ENCODE measurements at regions not wholly inside any gene's neighbourhood (a gene's known extent, or its start where the extent isn't known, plus 50 kb on each side); places are given as distances from the start of the nearest gene placed in this dataset.

DNA sequence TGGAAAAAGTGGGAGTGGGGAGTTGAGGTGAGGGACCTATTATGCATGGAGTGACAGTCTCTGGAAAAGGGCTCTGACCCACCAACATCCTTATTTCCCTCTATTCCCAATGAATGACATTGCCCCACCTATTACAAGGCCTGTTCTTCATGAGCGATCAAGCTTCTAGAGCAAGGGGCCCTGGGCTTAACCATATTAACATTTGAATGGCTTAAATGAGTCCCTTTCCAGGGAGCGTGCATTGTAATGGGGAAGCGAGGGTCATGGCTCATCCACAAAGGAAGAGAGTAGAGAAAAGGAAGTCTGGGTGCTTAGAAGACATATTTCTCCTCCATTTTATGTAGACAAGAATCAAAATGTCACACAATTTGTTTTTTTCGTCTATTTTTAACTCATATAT lies 255.5 kb downstream of the CAAP1 start:
- no peaks in the 10 kb centered on the region for H3K36me3 ChIP-seq (ENCODE audit: control insufficient read depth in 2 of 4, insufficient read depth in 4 of 4, low read length in 3 of 4)
- peak; percentile 86 for FAIRE-seq
- H3K18ac ChIP-seq (ENCODE audit: extremely low read depth, low read length) = no peak overlapping the region
- H3K14ac ChIP-seq (ENCODE audit: insufficient read length) = no peak overlapping the region
- H4K8ac ChIP-seq (ENCODE audit: extremely low read depth, insufficient read depth, low read length) = no peak overlapping the region
- H3K23me2 ChIP-seq (ENCODE audit: low read depth, low read length) = no peaks in the 10 kb centered on the region
- 20 to 100% methylated on average over 1 to 4 of the region's 4 CpGs for WGBS, 2 experiments (ENCODE audit: extremely low coverage in 1 of 2, insufficient coverage in 1 of 2, insufficient read length in 1 of 2, insufficient replicate concordance in 2 of 2, low coverage in 1 of 2, low lambda C conversion rate in 2 of 2, missing lambda C conversion rate in 1 of 2)
- no peak overlapping the region for H2AFZ ChIP-seq (ENCODE audit: low read length)
- peaks cover 0 to 5% (median 0%) of the 10 kb centered on the region in 4 experiments; a peak in 2 of 7 replicates for H3K4me1 ChIP-seq (replicated peaks in 1 of 4; ENCODE audit: control insufficient read depth in 3 of 4, insufficient read depth in 4 of 4, low read length in 3 of 4)
- POLR2A ChIA-PET (ENCODE audit: partially characterized antibody) = interaction anchor here (1.6 kb wide), 1 partner anchor 255 kb away, joined by 4 read pairs; no protein-coding TSS in a partner anchor
- peaks cover 0 to 9% (median 1%) of the 10 kb centered on the region in 4 experiments; a peak in 2 of 7 replicates for H3K27me3 ChIP-seq (replicated peaks in 1 of 4; ENCODE audit: control insufficient read depth in 3 of 4, extremely low read depth in 1 of 4, insufficient read depth in 3 of 4, low read length in 3 of 4)
- no peak overlapping the region for H2BK120ac ChIP-seq (replicated peaks; ENCODE audit: low read depth, low read length)
- H3K4me2 ChIP-seq (ENCODE audit: insufficient read depth in 1 of 2, low read depth in 2 of 2, low read length in 2 of 2) = 0 out of 4 replicates have a peak overlapping the region, but pooled peaks of 1 of the 2 experiments have one; percentile 3
- H3K9me3 ChIP-seq (ENCODE audit: insufficient read depth in 2 of 2, low read depth in 1 of 2, low read length in 1 of 2) = peaks cover 0 to 5% of the 10 kb centered on the region in 2 experiments; a peak in 2 of 4 replicates
- no peaks in the 10 kb centered on the region for H4K20me1 ChIP-seq (replicated peaks in 1 of 2; ENCODE audit: control insufficient read depth in 1 of 2, insufficient read depth in 2 of 2, low read length in 2 of 2)
- H3K56ac ChIP-seq (replicated peaks; ENCODE audit: insufficient read length, low read depth, low read length) = no peak overlapping the region
- no peak overlapping the region for H3K4me3 ChIP-seq (ENCODE audit: extremely low read depth in 1 of 4, insufficient read depth in 2 of 4, low read depth in 3 of 4, low read length in 4 of 4)
- no peak overlapping the region for H2BK12ac ChIP-seq (ENCODE audit: low read depth, low read length)
- no peaks in the 10 kb centered on the region for H3K79me1 ChIP-seq (ENCODE audit: low read depth, low read length)
- no peak overlapping the region for H4K5ac ChIP-seq (ENCODE audit: insufficient read length, low read depth, low read length)
- CTCF ChIA-PET (ENCODE audit: partially characterized antibody) = no interaction called here
- peak in 1 of 2 experiments; percentile 54 for DNase-seq (ENCODE audit: low read depth in 1 of 2, low spot score in 2 of 2)
- H4K91ac ChIP-seq (replicated peaks; ENCODE audit: insufficient read length, low read length) = no peak overlapping the region
- H3K23ac ChIP-seq (ENCODE audit: insufficient read length) = no peak overlapping the region
- no peaks in the 10 kb centered on the region for H3K79me2 ChIP-seq (ENCODE audit: control insufficient read depth in 1 of 2, insufficient read depth in 2 of 2, low read length in 2 of 2)
- H3K4ac ChIP-seq (replicated peaks; ENCODE audit: insufficient read length, low read depth, low read length) = no peak overlapping the region
- no peak overlapping the region for H2BK5ac ChIP-seq (ENCODE audit: low read depth, low read length)
- no peak overlapping the region for H2BK15ac ChIP-seq (ENCODE audit: low read length)
- no peak overlapping the region for H2AK5ac ChIP-seq (ENCODE audit: low read depth, low read length)
- no peak overlapping the region for H3K9ac ChIP-seq (replicated peaks in 1 of 4; ENCODE audit: extremely low read depth in 1 of 4, low read depth in 3 of 4, low read length in 3 of 4)
- no peak overlapping the region for H2BK20ac ChIP-seq (ENCODE audit: low read length)
- no peak overlapping the region for H3K27ac ChIP-seq (ENCODE audit: low read depth, low read length)
- TF ChIP-seq PHF8 (conservative IDR thresholded peaks at IDR 0.05; ENCODE audit: low read depth, low read length) (no peak), RBBP5 (IDR thresholded peaks at IDR 0.05; ENCODE audit: borderline replicate concordance, low read depth, low read length) (no peak), MAFK (IDR thresholded peaks at IDR 0.05; ENCODE audit: low read depth, low read length) (no peak), NANOG (IDR thresholded peaks at IDR 0.05; ENCODE audit: insufficient read depth, low read depth, low read length, poor library complexity, severe bottlenecking) (peak; percentile 93), CHD2 (IDR thresholded peaks at IDR 0.05; ENCODE audit: low read length) (peak; percentile 29; the same call in 1 of the 2 replicates), HDAC6 (IDR thresholded peaks at IDR 0.05; ENCODE audit: low read depth, low read length) (no peak), JUND (IDR thresholded peaks at IDR 0.05; ENCODE audit: low read length) (no peak), TEAD4 (IDR thresholded peaks at IDR 0.05; ENCODE audit: low read depth, low read length) (no peak), RXRA (IDR thresholded peaks at IDR 0.05; ENCODE audit: insufficient read depth, low read depth, low read length) (no peak), CBX8 (IDR thresholded peaks at IDR 0.05; ENCODE audit: borderline replicate concordance, low read depth, low read length) (no peak), POU5F1 (IDR thresholded peaks at IDR 0.05; ENCODE audit: low read depth, low read length) (peak; percentile 89)
- TF ChIP-seq, protein P1, sequence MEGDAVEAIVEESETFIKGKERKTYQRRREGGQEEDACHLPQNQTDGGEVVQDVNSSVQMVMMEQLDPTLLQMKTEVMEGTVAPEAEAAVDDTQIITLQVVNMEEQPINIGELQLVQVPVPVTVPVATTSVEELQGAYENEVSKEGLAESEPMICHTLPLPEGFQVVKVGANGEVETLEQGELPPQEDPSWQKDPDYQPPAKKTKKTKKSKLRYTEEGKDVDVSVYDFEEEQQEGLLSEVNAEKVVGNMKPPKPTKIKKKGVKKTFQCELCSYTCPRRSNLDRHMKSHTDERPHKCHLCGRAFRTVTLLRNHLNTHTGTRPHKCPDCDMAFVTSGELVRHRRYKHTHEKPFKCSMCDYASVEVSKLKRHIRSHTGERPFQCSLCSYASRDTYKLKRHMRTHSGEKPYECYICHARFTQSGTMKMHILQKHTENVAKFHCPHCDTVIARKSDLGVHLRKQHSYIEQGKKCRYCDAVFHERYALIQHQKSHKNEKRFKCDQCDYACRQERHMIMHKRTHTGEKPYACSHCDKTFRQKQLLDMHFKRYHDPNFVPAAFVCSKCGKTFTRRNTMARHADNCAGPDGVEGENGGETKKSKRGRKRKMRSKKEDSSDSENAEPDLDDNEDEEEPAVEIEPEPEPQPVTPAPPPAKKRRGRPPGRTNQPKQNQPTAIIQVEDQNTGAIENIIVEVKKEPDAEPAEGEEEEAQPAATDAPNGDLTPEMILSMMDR (IDR thresholded peaks at IDR 0.05; ENCODE audit: control extremely low read depth in 1 of 3, insufficient read depth in 1 of 3, low read depth in 1 of 3, low read length in 3 of 3) = no peak
